NB4 (cell line): ENCODE measurements at regions not wholly inside any gene's neighbourhood (a gene's known extent, or its start where the extent isn't known, plus 50 kb on each side); places are given as distances from the start of the nearest gene placed in this dataset.

Experiments used
- POLR2A ChIP-seq: IDR thresholded peaks from 2 replicates; pipeline ENCODE4 v1.6.1; 2011; ENCODE audit warnings: mild to moderate bottlenecking; ENCODE audit not compliant: insufficient read length; ENCODE audit errors: extremely low read depth
- TF ChIP-seq, protein P1 (sequence below): IDR thresholded peaks from 2 replicates; pipeline ENCODE4 v1.6.1; 2011; ENCODE audit warnings: low read depth, low read length
- TF ChIP-seq, protein P2 (sequence below): IDR thresholded peaks from one replicate; pipeline ENCODE4 v1.5.1; 2012; ENCODE audit warnings: low read depth, low read length

DNA sequence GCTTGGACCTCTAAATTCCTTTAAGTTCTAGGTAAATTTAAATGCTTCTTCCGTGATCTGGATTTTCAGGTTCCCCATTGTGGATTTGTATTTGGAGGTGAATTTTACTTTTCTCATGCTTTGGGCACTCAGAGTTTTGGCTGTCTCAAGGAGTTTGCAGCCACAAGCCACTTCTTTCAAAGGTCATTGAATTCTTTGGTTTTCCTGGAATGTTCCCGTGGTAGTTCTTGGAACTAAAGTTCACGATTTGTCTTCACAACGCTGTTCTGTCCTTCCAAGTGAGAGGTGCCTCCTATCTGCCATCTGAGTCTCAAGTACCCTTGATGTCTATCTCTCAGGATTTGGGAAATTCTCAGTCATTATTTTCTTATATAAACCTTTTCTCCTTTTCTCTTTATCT lies 1438.7 kb upstream of the ZEB2 start:
- TF ChIP-seq, protein P1, sequence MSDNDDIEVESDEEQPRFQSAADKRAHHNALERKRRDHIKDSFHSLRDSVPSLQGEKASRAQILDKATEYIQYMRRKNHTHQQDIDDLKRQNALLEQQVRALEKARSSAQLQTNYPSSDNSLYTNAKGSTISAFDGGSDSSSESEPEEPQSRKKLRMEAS: no peak
- TF ChIP-seq POLR2A: no peak
- TF ChIP-seq, protein P2, sequence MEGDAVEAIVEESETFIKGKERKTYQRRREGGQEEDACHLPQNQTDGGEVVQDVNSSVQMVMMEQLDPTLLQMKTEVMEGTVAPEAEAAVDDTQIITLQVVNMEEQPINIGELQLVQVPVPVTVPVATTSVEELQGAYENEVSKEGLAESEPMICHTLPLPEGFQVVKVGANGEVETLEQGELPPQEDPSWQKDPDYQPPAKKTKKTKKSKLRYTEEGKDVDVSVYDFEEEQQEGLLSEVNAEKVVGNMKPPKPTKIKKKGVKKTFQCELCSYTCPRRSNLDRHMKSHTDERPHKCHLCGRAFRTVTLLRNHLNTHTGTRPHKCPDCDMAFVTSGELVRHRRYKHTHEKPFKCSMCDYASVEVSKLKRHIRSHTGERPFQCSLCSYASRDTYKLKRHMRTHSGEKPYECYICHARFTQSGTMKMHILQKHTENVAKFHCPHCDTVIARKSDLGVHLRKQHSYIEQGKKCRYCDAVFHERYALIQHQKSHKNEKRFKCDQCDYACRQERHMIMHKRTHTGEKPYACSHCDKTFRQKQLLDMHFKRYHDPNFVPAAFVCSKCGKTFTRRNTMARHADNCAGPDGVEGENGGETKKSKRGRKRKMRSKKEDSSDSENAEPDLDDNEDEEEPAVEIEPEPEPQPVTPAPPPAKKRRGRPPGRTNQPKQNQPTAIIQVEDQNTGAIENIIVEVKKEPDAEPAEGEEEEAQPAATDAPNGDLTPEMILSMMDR: no peak
